H1 (cell line): ENCODE measurements at regions not wholly inside any gene's neighbourhood (a gene's known extent, or its start where the extent isn't known, plus 50 kb on each side); places are given as distances from the start of the nearest gene placed in this dataset.

Experiments
- CTCF ChIA-PET: fragments of 300-600 bp; sonication (Branson Sonifier 250); formaldehyde crosslinking; loops from one replicate; lab custom pipeline; 2021; ENCODE audit not compliant: partially characterized antibody; lab: Charles Lee
- POLR2A ChIA-PET: fragments of 300-600 bp; sonication (Branson Sonifier 250); formaldehyde crosslinking; loops from one replicate; lab custom pipeline; 2021; ENCODE audit warnings: inconsistent platforms; ENCODE audit not compliant: partially characterized antibody; lab: Charles Lee
- DNase-seq, 2 experiments: peaks; one replicate each; pipeline versions ENCODE4 v3.0.0 to v3.0.0-alpha.2; 2010 to 2022; ENCODE audit warnings: low spot score in 2 of 2, low read depth in 1 of 2, mixed read lengths in 1 of 2
- FAIRE-seq: peaks from 2 replicates; lab custom pipeline; 2011; peaks lifted over from hg19 to GRCh38; lab: Jason Lieb, UNC
- H2AFZ ChIP-seq: 2 replicates; pipeline ENCODE4 v1.8.1; 2012; ENCODE audit warnings: low read length, inconsistent platforms
- H2AK5ac ChIP-seq: 2 replicates; pipeline ENCODE4 v1.6.1; 2013; ENCODE audit warnings: low read depth, low read length
- H2BK120ac ChIP-seq: replicated peaks from 2 replicates; pipeline ENCODE3; 2013; ENCODE audit warnings: low read depth, low read length, inconsistent platforms
- H2BK12ac ChIP-seq: 2 replicates; pipeline ENCODE4 v1.6.1; 2013; ENCODE audit warnings: low read depth, low read length
- H2BK15ac ChIP-seq: 2 replicates; pipeline ENCODE4 v1.6.1; 2013; ENCODE audit warnings: low read length
- H2BK20ac ChIP-seq: 2 replicates; pipeline ENCODE4 v1.6.1; 2013; ENCODE audit warnings: low read length
- H2BK5ac ChIP-seq: 2 replicates; pipeline ENCODE4 v1.6.1; 2013; ENCODE audit warnings: low read depth, low read length
- H3K14ac ChIP-seq: 2 replicates; pipeline ENCODE4 v1.6.1; 2013; ENCODE audit warnings: inconsistent platforms; ENCODE audit not compliant: insufficient read length
- H3K18ac ChIP-seq: 2 replicates; pipeline ENCODE4 v1.6.1; 2013; ENCODE audit warnings: low read length; ENCODE audit errors: extremely low read depth
- H3K23ac ChIP-seq: 2 replicates; pipeline ENCODE4 v1.6.1; 2013; ENCODE audit warnings: inconsistent platforms; ENCODE audit not compliant: insufficient read length
- H3K23me2 ChIP-seq: 2 replicates; pipeline ENCODE4 v1.6.1; 2013; ENCODE audit warnings: low read depth, low read length
- H3K27ac ChIP-seq: 2 replicates; pipeline ENCODE4 v1.6.1; 2011; ENCODE audit warnings: low read depth, low read length, inconsistent platforms
- H3K27me3 ChIP-seq, 4 experiments: replicated peaks in 1 of 4; 1 replicate in 1 of 4; 2 replicates in 3 of 4; pipeline versions ENCODE4 v1.6.1 to v1.8.1; 2011 to 2013; ENCODE audit warnings: low read length in 3 of 4, mild to moderate bottlenecking in 3 of 4, inconsistent platforms in 2 of 4, mixed read lengths in 2 of 4, moderate library complexity in 1 of 4; ENCODE audit not compliant: control insufficient read depth in 3 of 4, insufficient read depth in 3 of 4; ENCODE audit errors: extremely low read depth in 1 of 4
- H3K36me3 ChIP-seq, 4 experiments: 2 replicates each; pipeline versions ENCODE4 v1.6.1 to v1.8.1; 2011 to 2013; ENCODE audit warnings: mild to moderate bottlenecking in 4 of 4, low read length in 3 of 4, moderate library complexity in 2 of 4, control low read depth in 1 of 4, inconsistent platforms in 1 of 4; ENCODE audit not compliant: insufficient read depth in 4 of 4, control insufficient read depth in 2 of 4
- H3K4ac ChIP-seq: replicated peaks from 2 replicates; pipeline ENCODE3; 2013; ENCODE audit warnings: low read length, low read depth, mixed read lengths, inconsistent platforms; ENCODE audit not compliant: insufficient read length
- H3K4me1 ChIP-seq, 4 experiments: replicated peaks in 1 of 4; 1 replicate in 1 of 4; 2 replicates in 3 of 4; pipeline versions ENCODE4 v1.6.1 to v1.8.1; 2011 to 2013; ENCODE audit warnings: low read length in 3 of 4, inconsistent platforms in 2 of 4, mixed read lengths in 1 of 4; ENCODE audit not compliant: insufficient read depth in 4 of 4, control insufficient read depth in 3 of 4
- H3K4me2 ChIP-seq, 2 experiments: 2 replicates each; pipeline versions ENCODE4 v1.6.1 to v1.8.1; 2011 to 2013; ENCODE audit warnings: low read depth in 2 of 2, low read length in 2 of 2, control low read depth in 1 of 2, inconsistent platforms in 1 of 2, mild to moderate bottlenecking in 1 of 2; ENCODE audit not compliant: insufficient read depth in 1 of 2
- H3K4me3 ChIP-seq, 4 experiments: fragments of 200-600, 300-600 bp in 1 of 4; sonication (generic), shearing (Covaris generic), sonication (Bioruptor Twin) in 1 of 4; 2 replicates each; pipeline versions ENCODE4 v1.5.1 to v1.8.1; 2011 to 2016; ENCODE audit warnings: low read length in 4 of 4, low read depth in 3 of 4, control low read depth in 2 of 4, inconsistent platforms in 2 of 4, mild to moderate bottlenecking in 2 of 4, mixed read lengths in 1 of 4, moderate library complexity in 1 of 4; ENCODE audit not compliant: insufficient read depth in 2 of 4; ENCODE audit errors: extremely low read depth in 1 of 4
- H3K56ac ChIP-seq: replicated peaks from 2 replicates; pipeline ENCODE3; 2013; ENCODE audit warnings: low read depth, mild to moderate bottlenecking, mixed read lengths, low read length, inconsistent platforms; ENCODE audit not compliant: insufficient read length
- H3K79me1 ChIP-seq: 2 replicates; pipeline ENCODE4 v1.6.1; 2013; ENCODE audit warnings: low read depth, low read length, control low read depth
- H3K79me2 ChIP-seq, 2 experiments: 2 replicates each; pipeline versions ENCODE4 v1.6.1 to v1.8.1; 2012 to 2013; ENCODE audit warnings: low read length in 2 of 2, mild to moderate bottlenecking in 2 of 2, inconsistent platforms in 1 of 2; ENCODE audit not compliant: insufficient read depth in 2 of 2, control insufficient read depth in 1 of 2
- H3K9ac ChIP-seq, 4 experiments: replicated peaks in 1 of 4; 1 replicate in 1 of 4; 2 replicates in 3 of 4; pipeline versions ENCODE4 v1.6.1 to v1.8.1; 2011 to 2013; ENCODE audit warnings: low read depth in 3 of 4, low read length in 3 of 4, control low read depth in 2 of 4, mild to moderate bottlenecking in 2 of 4, moderate library complexity in 2 of 4, inconsistent platforms in 1 of 4; ENCODE audit errors: extremely low read depth in 1 of 4
- H3K9me3 ChIP-seq, 2 experiments: 2 replicates each; pipeline versions ENCODE4 v1.6.1 to v1.8.1; 2012 to 2013; ENCODE audit warnings: mild to moderate bottlenecking in 2 of 2, moderate library complexity in 2 of 2, control low read depth in 1 of 2, inconsistent platforms in 1 of 2, low read depth in 1 of 2, low read length in 1 of 2, mixed read lengths in 1 of 2; ENCODE audit not compliant: insufficient read depth in 2 of 2
- H4K20me1 ChIP-seq, 2 experiments: replicated peaks in 1 of 2; 2 replicates each; pipeline versions ENCODE3 to v1.8.1; 2011 to 2013; ENCODE audit warnings: inconsistent platforms in 2 of 2, low read length in 2 of 2, mild to moderate bottlenecking in 1 of 2; ENCODE audit not compliant: insufficient read depth in 2 of 2, control insufficient read depth in 1 of 2
- H4K5ac ChIP-seq: 2 replicates; pipeline ENCODE4 v1.6.1; 2013; ENCODE audit warnings: low read length, low read depth, mixed read lengths, inconsistent platforms; ENCODE audit not compliant: insufficient read length
- H4K8ac ChIP-seq: 2 replicates; pipeline ENCODE4 v1.8.0; 2013; ENCODE audit warnings: mild to moderate bottlenecking, moderate library complexity, low read length, inconsistent platforms; ENCODE audit not compliant: insufficient read depth; ENCODE audit errors: extremely low read depth
- H4K91ac ChIP-seq: replicated peaks from 2 replicates; pipeline ENCODE3; 2013; ENCODE audit warnings: low read length, mixed read lengths, inconsistent platforms; ENCODE audit not compliant: insufficient read length
- CEBPB ChIP-seq: IDR thresholded peaks from 2 replicates; pipeline ENCODE4 v1.6.1; 2012; ENCODE audit warnings: low read depth, low read length
- CHD2 ChIP-seq: IDR thresholded peaks from 2 replicates; pipeline ENCODE4 v1.6.1; 2012; ENCODE audit warnings: low read length, improper control_type of control experiment
- CTCF ChIP-seq, 3 experiments: IDR thresholded peaks; 1 replicate in 2 of 3; 2 replicates in 1 of 3; pipeline versions ENCODE4 v1.5.1 to v1.6.1; 2011; ENCODE audit warnings: low read length in 3 of 3, mild to moderate bottlenecking in 3 of 3, inconsistent platforms in 2 of 3, low read depth in 1 of 3, moderate library complexity in 1 of 3; ENCODE audit not compliant: insufficient read depth in 1 of 3; ENCODE audit errors: control extremely low read depth in 1 of 3
- RAD21 ChIP-seq, 2 experiments: IDR thresholded peaks in 1 of 2; conservative IDR thresholded peaks in 1 of 2; 2 replicates each; pipeline ENCODE4 v1.6.1; 2011; ENCODE audit warnings: low read depth in 2 of 2, low read length in 2 of 2, improper control_type of control experiment in 1 of 2, inconsistent platforms in 1 of 2, mild to moderate bottlenecking in 1 of 2, moderate library complexity in 1 of 2
- TAF7 ChIP-seq: optimal IDR thresholded peaks from 2 replicates; pipeline ENCODE3; 2011; ENCODE audit warnings: low read depth, mild to moderate bottlenecking, inconsistent platforms, low read length, moderate library complexity, borderline replicate concordance
- WGBS, 2 experiments: shearing (Covaris generic) in 1 of 2; methylation state at CpG; one replicate each; pipeline versions ENCODE4 v1.1.6 to v1.1.7; 2013 to 2015; ENCODE audit warnings: low lambda C conversion rate in 2 of 2, mixed read lengths in 2 of 2, inconsistent platforms in 1 of 2, low coverage in 1 of 2, missing lambda C conversion rate in 1 of 2; ENCODE audit not compliant: insufficient replicate concordance in 2 of 2, insufficient coverage in 1 of 2, insufficient read length in 1 of 2; ENCODE audit errors: extremely low coverage in 1 of 2, missing lambda C conversion rate in 1 of 2; 5-methylcytosine and 5-hydroxymethylcytosine counted together

- no peak for TF ChIP-seq TAF7
- no peak for TF ChIP-seq CEBPB
- TF ChIP-seq CTCF (IDR thresholded peaks at IDR 0.05; ENCODE audit: control extremely low read depth in 1 of 3, insufficient read depth in 1 of 3, low read depth in 1 of 3, low read length in 3 of 3): peak; percentile 21 to 47 (median 41); a peak in 3 of 4 replicates
- TF ChIP-seq RAD21 (IDR thresholded peaks at IDR 0.05 in 1 of 2, conservative IDR thresholded peaks at IDR 0.05 in 1 of 2; ENCODE audit: low read depth in 2 of 2, low read length in 2 of 2): peak; percentile 29 to 46
- no peak for TF ChIP-seq CHD2
- CTCF ChIA-PET: interaction anchor here (0.9 to 4.0 kb wide), 12 partner anchors 14 to 303 kb away, joined by 3 to 18 read pairs (median 5); no protein-coding TSS in a partner anchor
- Histone ChIP-seq H3K27ac (no peak overlapping the region), H3K9ac (no peak overlapping the region), H2BK12ac (no peak overlapping the region), H3K79me2 (no peaks in the 10 kb centered on the region), H2BK120ac (no peak overlapping the region), H3K79me1 (no peaks in the 10 kb centered on the region), H2AK5ac (no peak overlapping the region), H3K23me2 (no peaks in the 10 kb centered on the region), H4K5ac (no peak overlapping the region), H4K91ac (no peak overlapping the region), H3K14ac (no peak overlapping the region), H2BK15ac (no peak overlapping the region), H3K4me2 (no peak overlapping the region), H3K18ac (no peak overlapping the region), H4K8ac (no peak overlapping the region), H3K56ac (no peak overlapping the region), H2AFZ (no peak overlapping the region), H2BK5ac (no peak overlapping the region), H3K9me3 (no peaks in the 10 kb centered on the region; a peak in 1 of 4 replicates), H2BK20ac (no peak overlapping the region), H3K23ac (no peak overlapping the region), H3K4ac (no peak overlapping the region), H3K4me1 (peaks cover 0 to 2% (median 0%) of the 10 kb centered on the region in 4 experiments; a peak in 1 of 7 replicates), H3K27me3 (no peaks in the 10 kb centered on the region; a peak in 1 of 7 replicates), H3K36me3 (no peaks in the 10 kb centered on the region), H3K4me3 (no peak overlapping the region), H4K20me1 (no peaks in the 10 kb centered on the region)
- 78% methylated on average over 3 of the region's 3 CpGs; no CpG with 5 or more reads in 1 of the 2 experiments for WGBS, 2 experiments
- DNase-seq (no peak), FAIRE-seq (no peak)
- POLR2A ChIA-PET: no interaction called here
Measured at GRCh38 chr10:128571745-128572144, 445.5 kb upstream of the MKI67 start.
